Spinal cord (tissue), 9 donors: ENCODE measurements at regions not wholly inside any gene's neighbourhood (a gene's known extent, or its start where the extent isn't known, plus 50 kb on each side); places are given as distances from the start of the nearest gene placed in this dataset.

ENCODE experiments used
- DNase-seq, 6 donors: peaks; one replicate each; pipeline versions ENCODE4 v3.0.0 to v3.0.0-alpha.2; 2013 to 2015; ENCODE audit warnings: low spot score in 6 of 6, low read depth in 4 of 6
- H3K27ac ChIP-seq: one replicate; pipeline ENCODE4 v1.5.1; 2013; ENCODE audit warnings: low read depth, low read length, control low read depth
- H3K27me3 ChIP-seq: one replicate; pipeline ENCODE4 v1.6.1; 2013; ENCODE audit warnings: low read length; ENCODE audit not compliant: control insufficient read depth, insufficient read depth
- H3K36me3 ChIP-seq: one replicate; pipeline ENCODE4 v1.6.1; 2013; ENCODE audit warnings: low read length; ENCODE audit not compliant: control insufficient read depth, insufficient read depth
- H3K4me1 ChIP-seq: one replicate; pipeline ENCODE4 v1.6.1; 2013; ENCODE audit warnings: low read length; ENCODE audit not compliant: control insufficient read depth, insufficient read depth
- H3K4me3 ChIP-seq: one replicate; pipeline ENCODE4 v1.5.1; 2013; ENCODE audit warnings: low read depth, low read length, control low read depth
- H3K9me3 ChIP-seq: one replicate; pipeline ENCODE4 v1.6.1; 2013; ENCODE audit warnings: low read length; ENCODE audit not compliant: control insufficient read depth, insufficient read depth
- WGBS: methylation state at CpG from one replicate; pipeline ENCODE4 v1.1.5; 2013; ENCODE audit warnings: missing lambda C conversion rate; ENCODE audit not compliant: insufficient coverage; 5-methylcytosine and 5-hydroxymethylcytosine counted together
- donor health status: healthy.

DNA sequence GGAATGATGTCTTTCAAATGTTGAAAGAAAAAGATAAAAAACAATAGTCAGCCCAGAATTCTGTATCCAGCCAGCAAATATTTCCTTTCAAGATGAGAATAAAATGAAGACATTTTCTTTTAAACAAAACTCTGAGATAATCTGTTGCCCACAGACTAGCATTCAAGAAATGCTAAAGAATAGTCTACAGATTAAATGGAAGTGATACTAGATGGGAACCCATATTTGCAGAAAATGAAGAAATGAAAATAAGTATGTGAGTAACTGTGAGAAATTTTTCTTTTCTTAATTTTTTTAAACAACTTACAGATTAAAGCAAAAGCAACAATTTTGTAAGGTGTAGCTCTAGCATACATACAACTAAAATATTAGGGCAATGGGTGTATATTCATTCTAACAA, 469.8 kb downstream of the IGSF11 start:
- DNase-seq, result no peak
- Histone ChIP-seq H3K4me3 (no peak overlapping the region), H3K36me3 (no peaks in the 10 kb centered on the region), H3K4me1 (no peaks in the 10 kb centered on the region), H3K27me3 (no peaks in the 10 kb centered on the region), H3K9me3 (no peaks in the 10 kb centered on the region), H3K27ac (no peak overlapping the region)

DNA sequence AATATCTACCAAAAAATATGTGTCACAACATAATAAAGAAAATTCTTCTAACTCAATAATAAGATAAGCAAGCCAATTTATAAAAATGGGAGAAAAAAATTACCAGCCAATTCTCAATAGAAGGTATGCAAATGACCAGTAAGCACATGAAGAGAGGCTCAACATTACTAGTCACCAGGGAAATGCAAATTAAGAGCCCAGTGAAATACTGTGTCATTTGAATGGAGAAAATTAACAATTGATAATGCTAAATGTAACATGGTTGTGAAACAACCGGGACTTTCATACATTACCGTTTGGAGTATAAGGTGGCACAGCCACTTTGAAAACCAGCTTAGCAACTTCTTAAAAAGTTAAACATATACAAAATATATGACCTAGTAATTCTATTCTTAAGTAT, 460.7 kb downstream of the IGSF11 start:
- H3K27me3 ChIP-seq, result no peaks in the 10 kb centered on the region
- no peak for DNase-seq
- no peak overlapping the region for H3K4me3 ChIP-seq
- no peak overlapping the region for H3K27ac ChIP-seq
- peaks cover 1% of the 10 kb centered on the region for H3K9me3 ChIP-seq
- H3K36me3 ChIP-seq, result no peaks in the 10 kb centered on the region
- WGBS, result no CpG with 5 or more reads among the region's 2 CpGs
- H3K4me1 ChIP-seq, result peaks cover 9% of the 10 kb centered on the region

DNA sequence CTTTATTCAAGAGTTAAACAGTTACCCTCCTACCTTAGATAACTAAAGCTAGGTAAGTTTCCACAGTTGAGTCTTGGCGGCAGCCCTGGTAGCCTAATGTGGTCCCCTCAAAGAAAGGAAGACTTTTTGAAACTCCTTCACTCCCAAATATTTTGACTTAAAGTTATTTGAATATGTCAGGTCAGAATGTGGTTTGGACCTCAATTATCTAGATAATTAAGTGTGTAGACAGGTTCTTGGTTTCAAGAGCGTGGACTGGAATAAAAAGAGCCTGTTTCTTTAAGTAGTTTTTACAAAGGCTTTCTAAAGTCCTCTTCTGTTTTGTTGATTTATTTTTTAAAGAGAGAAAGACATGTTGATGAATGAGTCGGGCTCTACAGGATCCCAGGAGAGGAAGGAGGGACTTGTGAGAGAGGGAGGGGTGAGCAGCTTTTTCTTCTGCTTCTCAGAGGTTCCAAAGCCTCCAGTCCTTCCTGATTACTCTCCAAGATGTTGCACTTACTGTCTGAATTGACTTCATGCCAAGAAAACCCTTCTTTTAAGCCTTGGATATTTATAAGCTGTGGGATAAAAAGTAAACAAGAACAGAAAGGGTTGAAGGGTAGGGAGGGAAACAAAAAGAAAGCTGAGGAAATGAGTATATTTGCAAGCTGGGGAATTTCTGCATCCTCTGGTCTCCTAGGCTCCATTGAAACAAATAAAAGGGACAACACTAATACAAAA, 457.4 kb downstream of the IGSF11 start:
- 75% methylated on average over 1 of the region's 3 CpGs for WGBS

DNA sequence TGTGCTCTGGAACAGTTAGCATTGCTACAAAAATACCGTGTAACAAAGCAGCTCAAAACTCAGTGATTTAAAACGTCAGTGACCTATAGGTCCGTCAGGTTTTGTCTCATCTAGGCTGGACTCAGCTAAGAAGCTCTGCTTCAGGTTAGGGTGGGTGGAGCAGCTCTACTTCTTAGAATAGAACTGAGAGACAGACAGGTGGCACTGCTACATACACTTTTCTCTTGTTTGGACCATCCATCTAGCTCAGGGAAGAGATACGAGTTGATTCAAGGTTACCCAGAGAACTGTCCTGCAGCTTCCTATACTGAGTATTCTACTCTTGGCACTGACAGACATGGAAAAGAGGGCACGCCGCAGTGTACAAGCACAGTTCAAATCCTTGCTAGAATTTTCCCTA, 456.1 kb downstream of the IGSF11 start:
- Histone ChIP-seq H3K4me3 (no peak overlapping the region), H3K27me3 (no peaks in the 10 kb centered on the region), H3K27ac (no peak overlapping the region), H3K9me3 (no peaks in the 10 kb centered on the region), H3K36me3 (no peaks in the 10 kb centered on the region), H3K4me1 (peaks cover 9% of the 10 kb centered on the region)
- DNase-seq, result no peak
- WGBS, result 85% methylated on average over 4 of the region's 6 CpGs

More for the DNA sequence above, 457.4 kb downstream of the IGSF11 start:
- peak in 4 of 6 donors; percentile 31 to 83 (median 56) for DNase-seq
- peaks cover 9% of the 10 kb centered on the region for H3K4me1 ChIP-seq
- H3K27ac ChIP-seq, result peak overlapping the region; percentile 55
- H3K27me3 ChIP-seq, result no peaks in the 10 kb centered on the region
- no peaks in the 10 kb centered on the region for H3K36me3 ChIP-seq
- H3K9me3 ChIP-seq, result no peaks in the 10 kb centered on the region
- H3K4me3 ChIP-seq, result no peak overlapping the region

DNA sequence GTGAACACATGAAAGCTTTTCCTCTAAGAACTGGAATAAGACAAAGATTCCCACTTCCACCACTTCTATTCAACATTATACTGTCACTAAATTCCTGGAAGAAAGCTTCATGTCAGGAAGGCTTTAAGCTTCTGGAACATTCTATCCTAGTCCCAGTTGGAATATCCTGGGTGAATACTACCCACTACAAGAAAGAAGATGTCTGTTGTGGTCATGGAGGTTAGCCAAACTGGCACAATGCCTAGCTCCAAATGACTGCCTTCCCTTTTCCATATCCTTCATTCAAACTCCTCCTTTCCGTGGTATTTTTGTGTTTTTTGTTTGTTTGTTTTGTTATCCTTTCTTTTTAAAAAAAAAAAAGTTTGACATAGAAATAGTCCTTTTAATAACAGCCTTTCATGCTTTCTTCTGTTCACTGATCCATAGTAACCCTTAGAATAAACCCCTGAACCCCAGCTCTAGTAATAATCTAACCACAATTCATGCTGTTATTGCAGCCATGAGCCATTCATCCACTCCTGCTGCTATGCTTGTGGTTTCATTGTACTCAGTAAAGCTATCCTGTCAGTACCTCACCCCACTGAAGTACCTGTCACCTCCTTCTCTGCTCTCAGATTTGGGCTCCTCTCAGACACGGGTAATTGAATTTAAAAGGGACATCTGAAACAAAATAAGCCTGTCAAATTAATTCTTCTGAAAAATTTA, 447.5 kb downstream of the IGSF11 start:
- Histone ChIP-seq H3K27ac (no peak overlapping the region), H3K4me1 (no peaks in the 10 kb centered on the region), H3K9me3 (no peaks in the 10 kb centered on the region), H3K36me3 (no peaks in the 10 kb centered on the region), H3K4me3 (no peak overlapping the region), H3K27me3 (no peaks in the 10 kb centered on the region)
- DNase-seq, result peak in 2 of 6 donors; percentile 23 to 34
- no CpG with 5 or more reads among the region's 2 CpGs for WGBS

DNA sequence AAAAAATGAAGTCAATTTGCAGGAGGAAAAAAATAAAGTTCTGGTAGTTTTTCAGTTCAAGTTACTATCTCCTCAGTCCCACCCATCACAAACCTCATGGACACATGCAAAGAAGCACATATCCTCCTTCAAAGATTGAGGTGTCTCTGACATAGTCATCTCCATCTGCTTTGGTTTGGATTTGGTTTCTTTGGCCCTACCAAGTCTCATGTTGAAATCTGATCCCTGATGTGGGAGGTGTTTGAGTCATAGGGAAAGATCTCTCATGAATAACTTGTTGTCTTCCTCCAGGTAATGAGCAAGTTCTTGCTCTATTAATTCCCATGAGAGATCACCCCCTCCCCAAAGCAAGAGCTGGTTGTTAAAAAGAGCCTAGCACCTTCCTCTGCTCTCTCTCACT, 446.8 kb downstream of the IGSF11 start:
- H3K27ac ChIP-seq, result no peak overlapping the region
- no peaks in the 10 kb centered on the region for H3K27me3 ChIP-seq
- DNase-seq, result no peak
- H3K4me3 ChIP-seq, result no peak overlapping the region
- no peaks in the 10 kb centered on the region for H3K4me1 ChIP-seq
- H3K36me3 ChIP-seq, result no peaks in the 10 kb centered on the region
- H3K9me3 ChIP-seq, result no peaks in the 10 kb centered on the region

DNA sequence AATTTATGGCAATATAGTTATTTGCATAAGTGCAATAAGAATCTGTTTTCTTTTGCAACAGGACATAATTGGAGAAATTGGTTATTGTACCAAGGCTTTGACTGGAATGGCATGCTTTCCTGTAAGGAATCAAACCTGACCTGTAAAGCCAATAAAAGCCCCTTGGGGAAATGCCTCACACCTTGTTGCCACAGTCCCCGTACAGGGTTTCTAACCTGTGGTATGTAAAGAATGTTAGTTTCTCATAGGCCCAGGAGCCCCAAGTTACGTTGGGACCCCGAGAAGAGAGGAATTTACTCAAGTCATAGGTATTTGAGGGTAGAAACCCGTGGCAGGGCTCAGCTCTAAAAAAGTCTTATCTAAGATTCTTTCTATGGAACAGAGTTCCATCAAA, 441.4 kb downstream of the IGSF11 start:
- H3K27me3 ChIP-seq, result no peaks in the 10 kb centered on the region
- no CpG with 5 or more reads among the region's 4 CpGs for WGBS
- peaks cover 8% of the 10 kb centered on the region for H3K9me3 ChIP-seq
- DNase-seq, result no peak
- H3K36me3 ChIP-seq, result no peaks in the 10 kb centered on the region
- no peak overlapping the region for H3K4me3 ChIP-seq
- no peaks in the 10 kb centered on the region for H3K4me1 ChIP-seq
- no peak overlapping the region for H3K27ac ChIP-seq

DNA sequence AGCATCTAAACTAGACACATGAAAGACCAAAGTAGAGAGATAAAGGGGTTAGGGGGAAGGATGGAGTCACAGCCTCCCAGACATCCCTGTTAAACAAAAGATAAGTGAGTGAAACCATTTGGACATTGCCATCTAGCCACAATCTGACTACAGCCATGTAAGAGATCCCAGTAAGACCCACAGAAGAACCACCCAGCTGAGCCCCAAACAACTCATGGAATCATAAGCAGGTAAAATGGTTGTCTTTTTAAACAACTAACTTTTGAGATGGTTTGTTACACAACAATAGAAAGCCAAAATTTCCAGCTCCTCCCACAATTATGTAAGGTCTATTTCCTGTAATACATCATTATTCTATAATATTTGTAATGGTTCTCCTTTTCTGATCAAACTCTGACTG, 437.5 kb downstream of the IGSF11 start:
- no peaks in the 10 kb centered on the region for H3K27me3 ChIP-seq
- H3K9me3 ChIP-seq, result peaks cover 8% of the 10 kb centered on the region
- no peak overlapping the region for H3K4me3 ChIP-seq
- H3K36me3 ChIP-seq, result no peaks in the 10 kb centered on the region
- no peaks in the 10 kb centered on the region for H3K4me1 ChIP-seq
- DNase-seq, result no peak
- no peak overlapping the region for H3K27ac ChIP-seq

DNA sequence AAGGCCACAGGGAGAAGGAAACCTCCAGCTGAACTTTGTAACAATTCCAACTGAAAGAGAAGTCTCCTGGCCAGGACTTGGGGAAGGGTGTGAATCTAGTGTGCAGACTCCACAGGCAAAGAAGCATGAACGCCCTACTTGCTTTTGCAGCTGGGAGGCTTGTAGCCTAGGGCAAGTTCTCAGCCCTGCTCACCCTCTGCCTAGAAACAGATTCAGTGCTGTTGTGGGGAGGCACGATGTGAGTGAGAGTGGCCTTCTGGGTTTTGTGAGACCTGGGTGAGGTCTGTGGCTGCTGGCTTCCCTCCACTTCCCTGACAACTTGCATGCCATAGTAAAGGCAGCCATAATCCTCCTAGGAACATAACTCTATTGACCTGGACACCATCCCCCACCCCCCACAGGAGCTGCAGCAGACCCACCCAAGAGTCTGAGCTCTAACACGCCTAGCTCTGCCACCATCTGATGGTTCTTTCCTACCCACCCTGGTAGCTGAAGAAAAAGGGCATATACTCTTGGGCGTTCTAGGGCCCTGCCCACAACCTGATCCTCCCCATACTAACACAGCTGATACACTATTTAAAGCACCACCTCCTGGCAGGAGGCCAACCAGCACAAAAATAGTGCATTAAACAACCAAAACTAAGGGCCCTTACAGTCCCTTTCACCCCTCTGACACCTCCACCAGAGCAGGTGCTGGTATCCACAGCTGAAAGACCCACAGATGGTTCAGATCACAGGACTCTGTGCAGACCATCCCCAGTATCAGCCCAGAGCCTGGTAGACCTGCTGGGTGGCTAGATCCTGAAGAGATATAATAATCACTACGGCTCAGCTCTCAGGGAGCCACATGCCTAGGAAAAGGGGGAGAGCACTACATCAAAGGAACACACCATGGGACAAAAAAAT, 426.5 kb downstream of the IGSF11 start:
- Histone ChIP-seq H3K36me3 (no peaks in the 10 kb centered on the region), H3K27me3 (no peaks in the 10 kb centered on the region), H3K4me3 (no peak overlapping the region), H3K9me3 (peaks cover 2% of the 10 kb centered on the region), H3K27ac (no peak overlapping the region), H3K4me1 (no peaks in the 10 kb centered on the region)
- DNase-seq, result no peak
- 85% methylated on average over 4 of the region's 5 CpGs for WGBS
